Stimulated activated CD4-positive, alpha-beta T cell treated with anti-CD3 and anti-CD28 coated beads, TNF-alpha, amount 100 ng/mL, for 48 hours (primary cell): ENCODE measurements at regions not wholly inside any gene's neighbourhood (a gene's known extent, or its start where the extent isn't known, plus 50 kb on each side); places are given as distances from the start of the nearest gene placed in this dataset.

Experiments
- DNase-seq, 3 donors: peaks; one replicate each; pipeline ENCODE4 v3.0.0-alpha.2; 2020; ENCODE audit warnings: low read depth in 3 of 3

DNA sequence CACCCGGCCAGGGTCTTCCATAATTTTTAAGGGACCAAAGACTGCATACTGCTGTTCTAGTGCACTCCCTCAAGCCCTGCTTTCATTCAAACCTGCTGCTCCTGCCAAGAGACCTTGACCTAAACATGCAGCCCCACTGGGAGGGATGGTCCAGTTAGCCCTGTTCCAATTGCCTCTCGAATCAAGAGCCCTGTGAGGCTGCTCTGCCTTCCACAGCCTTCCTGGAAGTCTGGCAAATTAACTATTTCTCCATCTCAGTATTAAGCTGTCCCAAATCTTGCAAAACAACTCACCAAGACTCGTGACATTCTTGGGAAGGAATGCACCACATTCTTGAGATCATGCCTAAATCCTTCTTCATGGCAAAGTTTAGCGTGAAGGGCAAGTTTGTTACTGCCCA, 231.3 kb downstream of the C1orf94 start:
- DNase-seq, result no peak

DNA sequence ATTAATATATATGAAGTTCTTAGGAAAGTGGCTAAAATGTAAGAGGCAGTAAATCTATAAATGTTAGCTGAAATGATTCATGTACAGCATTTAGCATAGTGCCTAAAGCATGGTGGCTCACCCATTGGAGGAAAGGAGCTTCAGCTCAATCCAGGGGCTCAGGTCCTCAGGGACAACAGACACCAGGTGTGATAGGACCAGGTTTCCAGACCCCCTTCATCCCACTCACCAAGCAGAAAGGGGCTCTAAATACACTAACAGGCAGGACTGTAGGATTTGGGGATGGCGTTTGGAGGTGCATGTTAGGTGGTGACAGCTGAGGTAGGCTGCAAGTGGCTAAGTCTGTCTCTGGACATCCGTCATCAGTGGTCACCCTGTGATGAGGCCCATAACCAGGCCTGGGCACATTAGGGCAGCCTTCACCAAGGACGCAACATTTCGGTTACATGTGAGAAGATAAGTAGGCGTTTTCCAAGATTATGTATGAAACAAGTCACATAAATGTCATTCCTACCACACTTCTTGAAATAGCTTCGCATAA, 233.1 kb downstream of the C1orf94 start:
- DNase-seq, result no peak

DNA sequence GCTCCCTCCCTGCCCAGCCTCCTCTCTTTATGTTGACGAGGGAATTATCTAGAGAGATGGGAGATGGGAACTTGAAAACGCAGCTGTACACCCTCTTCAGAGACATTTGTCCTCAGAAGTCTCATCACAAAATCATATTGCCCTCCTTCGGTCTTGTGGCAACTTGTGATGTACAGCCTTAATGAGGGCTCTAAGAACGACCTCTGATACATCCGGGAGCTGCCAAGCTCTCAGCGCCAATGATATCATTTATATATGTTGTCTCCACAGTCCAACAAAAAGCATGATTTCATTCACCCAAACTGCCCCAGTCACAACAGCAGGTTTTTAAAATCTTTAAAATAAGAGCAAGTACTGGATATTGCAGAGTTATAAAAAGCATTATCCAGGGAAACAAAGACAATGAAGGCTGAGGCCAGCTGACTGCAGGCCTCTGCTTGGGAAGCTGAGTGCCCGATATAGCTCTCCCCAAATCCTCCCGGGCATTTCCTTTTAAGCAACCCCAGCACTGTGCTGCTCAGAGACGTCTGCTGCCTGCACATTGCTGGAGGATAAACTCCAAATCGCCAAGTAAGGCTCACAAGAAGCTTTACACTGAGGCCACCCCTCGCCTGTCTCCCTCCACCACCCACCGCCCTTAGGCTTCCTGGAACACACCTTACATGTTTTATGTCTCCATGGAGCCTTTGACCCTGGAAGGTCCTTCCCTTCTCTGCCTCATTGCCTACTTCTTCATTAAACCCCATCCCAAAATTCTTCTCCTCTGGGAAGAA, 236.1 kb downstream of the C1orf94 start:
- no peak for DNase-seq

DNA sequence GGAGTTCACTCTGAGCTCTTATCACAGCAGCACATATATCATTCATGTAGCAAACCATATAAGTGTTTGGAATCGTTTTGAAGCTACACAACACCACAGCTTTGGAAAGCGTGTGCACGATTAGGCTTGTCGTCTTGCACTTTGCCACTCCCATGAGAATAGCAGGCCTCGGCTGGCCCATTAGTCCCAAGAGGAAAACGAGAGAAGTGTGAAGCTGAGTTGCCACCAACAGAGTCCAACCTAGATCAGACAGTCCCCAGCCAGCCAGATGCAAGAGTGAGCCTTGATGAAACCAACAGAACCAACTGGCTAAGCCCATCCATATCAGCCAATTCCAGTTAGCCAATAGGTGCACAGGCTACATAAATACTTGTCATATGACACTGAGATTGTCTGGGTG, 238.4 kb downstream of the C1orf94 start:
- DNase-seq, result no peak

DNA sequence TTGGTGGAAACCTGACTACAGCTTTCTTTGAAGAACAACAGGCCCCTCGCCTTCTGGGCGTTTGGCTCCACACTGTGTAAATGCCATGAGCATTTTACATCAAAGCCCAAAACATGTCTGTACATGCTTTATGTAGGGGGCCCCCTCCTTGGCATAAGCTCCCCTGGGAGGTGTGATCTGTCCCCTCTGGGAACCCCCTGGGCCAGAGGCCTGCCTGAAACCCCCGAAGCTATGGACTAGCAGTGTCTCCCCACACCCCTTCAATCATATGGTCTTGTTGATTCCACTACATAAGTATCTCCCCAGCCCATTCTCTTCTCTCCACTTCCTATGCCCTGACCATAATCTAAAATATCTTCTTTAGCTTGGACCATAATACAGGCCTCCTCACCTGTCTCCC, 241.5 kb downstream of the C1orf94 start:
- DNase-seq, result no peak

DNA sequence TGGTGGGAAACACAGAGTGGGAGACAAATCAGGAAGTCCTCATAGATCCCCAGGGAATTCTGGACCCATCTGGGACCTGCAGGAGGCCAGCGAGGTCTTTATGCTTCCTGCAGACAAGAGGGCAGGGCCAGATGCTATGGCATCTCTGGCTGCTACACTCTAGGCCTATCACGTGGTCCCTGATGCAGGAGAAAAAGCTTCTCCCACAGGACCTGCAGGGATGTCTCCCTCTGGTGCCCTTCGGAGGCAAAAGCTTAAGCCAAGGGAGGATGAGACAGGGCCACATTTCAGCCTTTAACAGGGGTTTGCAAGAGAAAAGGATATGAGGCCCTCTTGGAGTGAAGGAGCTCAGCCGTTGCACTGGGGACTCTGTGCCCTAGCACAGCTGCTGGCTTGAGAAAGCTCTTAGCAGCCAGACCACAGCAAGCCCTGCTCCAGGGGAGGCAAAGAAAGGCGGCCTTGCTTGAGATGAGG, 243.0 kb downstream of the C1orf94 start:
- no peak for DNase-seq

DNA sequence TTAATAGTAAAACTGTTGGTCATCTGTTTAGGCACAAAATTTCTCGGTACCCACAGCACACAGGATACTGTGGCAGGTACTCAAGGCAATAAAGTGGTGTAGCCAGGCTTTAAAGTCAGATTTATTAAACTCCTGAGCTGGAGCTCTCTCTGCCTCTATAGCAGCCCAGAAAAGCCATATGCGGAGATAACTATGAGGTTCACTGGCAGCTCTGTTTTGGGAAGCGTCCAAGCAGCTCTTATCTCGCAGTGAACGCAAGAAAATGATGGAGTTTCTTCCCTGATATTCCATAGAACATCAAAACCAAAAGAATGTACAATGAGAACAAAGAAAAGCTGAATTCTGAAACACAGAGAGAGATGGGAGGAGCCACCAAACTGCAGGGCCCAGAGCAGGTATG, 248.3 kb downstream of the C1orf94 start:
- DNase-seq, result no peak

DNA sequence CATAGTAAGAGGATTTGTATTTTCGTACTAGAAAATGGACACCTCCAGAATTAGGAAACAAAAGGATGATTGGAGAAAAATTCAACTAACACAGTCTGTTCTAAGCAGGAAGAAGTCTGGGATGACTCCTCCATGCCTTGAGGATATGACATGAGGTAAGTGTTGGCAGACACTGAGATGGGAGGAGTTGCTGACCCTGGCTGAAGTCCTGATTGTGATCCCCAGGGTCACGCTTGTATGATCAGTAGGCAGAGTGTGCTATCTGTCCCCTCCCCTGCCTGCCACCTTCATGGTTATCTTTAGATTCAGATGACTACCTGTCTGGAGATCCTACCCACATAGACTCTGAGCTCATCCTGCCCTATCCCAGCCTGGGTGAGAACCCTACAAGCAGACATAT, 249.1 kb downstream of the C1orf94 start:
- no peak for DNase-seq

DNA sequence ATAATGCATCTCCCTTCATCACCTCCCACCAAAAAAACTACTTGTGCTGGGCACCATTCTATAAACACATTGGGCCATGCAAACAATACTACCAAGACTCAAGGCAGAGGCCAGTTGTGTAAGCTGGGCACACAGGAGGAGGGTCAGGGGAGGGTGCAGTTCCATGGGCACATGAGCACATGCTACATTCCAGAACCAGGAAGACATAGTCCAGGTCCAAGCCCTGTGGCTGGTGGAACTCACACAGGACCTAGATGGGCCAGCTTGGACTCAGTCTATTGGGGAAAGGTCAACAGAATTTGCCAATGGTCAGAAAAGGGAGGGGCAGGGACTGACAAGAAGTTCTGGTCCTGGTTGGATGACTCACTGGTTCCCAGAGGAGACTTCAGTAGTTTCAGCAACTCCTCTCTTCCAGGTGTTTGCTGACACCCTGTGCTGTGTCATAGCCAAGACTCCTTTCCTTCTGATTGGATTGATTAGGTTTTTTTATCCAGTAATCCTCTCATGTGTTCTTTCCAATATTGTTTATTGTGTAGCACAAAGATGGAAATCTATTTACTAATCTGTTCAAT, 249.7 kb downstream of the C1orf94 start:
- DNase-seq, result no peak

DNA sequence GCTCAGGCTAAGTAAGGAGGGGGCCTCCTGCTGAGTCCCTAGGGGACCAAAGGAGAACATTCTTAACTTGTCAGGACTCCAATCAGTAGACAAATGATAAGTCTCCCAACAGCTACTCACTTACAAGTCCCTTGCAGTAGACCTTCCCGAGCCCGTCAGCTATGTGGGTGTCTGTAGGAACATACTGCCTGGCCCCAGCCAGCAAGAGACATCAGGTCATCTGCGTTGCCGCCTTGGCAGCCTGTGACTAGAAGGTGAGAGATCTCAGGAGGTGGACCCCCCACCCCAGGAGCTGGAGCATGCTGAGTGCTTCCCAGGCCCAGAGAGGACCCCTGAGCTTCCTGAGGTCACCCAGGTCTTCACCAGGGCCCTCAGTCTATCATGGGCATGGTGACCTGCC, 250.5 kb downstream of the C1orf94 start:
- no peak for DNase-seq

DNA sequence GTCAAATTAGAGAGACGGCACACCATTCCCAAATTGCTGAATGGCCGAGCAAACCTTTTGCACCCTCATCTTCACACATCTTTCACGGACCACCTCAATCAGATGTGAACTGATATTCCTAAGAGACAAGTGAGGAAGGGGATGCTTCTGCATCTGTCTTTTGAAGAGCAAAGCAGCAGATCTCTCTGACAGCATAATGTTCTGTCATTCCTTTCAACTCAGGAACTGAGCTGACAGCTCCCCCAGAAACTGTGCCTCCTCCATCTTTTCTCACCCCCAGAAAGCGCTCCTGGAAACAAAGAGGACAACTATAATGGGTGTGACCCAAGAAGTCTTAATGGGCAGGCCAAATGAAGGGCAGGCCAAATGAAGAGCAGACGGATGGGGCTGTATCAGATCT, 256.4 kb downstream of the C1orf94 start:
- no peak for DNase-seq

DNA sequence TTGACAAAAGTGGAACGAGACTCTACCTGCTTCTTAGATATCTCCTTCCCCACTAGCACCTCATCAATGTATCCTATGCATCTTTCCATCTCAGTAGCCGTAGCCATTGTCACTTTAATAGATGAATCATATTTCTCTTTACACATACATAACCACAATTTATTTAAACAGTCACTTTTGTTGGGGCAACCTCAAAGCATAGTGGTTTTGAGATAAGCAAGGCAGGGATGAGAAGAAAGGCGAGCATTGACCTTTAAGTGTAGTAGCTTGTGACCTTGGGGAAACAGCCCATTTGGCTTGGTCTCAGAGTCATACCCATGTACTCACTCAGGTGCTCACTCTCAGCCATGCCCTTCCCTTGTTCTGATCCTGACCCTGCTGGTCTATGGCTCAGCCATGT, 260.1 kb downstream of the C1orf94 start:
- no peak for DNase-seq

DNA sequence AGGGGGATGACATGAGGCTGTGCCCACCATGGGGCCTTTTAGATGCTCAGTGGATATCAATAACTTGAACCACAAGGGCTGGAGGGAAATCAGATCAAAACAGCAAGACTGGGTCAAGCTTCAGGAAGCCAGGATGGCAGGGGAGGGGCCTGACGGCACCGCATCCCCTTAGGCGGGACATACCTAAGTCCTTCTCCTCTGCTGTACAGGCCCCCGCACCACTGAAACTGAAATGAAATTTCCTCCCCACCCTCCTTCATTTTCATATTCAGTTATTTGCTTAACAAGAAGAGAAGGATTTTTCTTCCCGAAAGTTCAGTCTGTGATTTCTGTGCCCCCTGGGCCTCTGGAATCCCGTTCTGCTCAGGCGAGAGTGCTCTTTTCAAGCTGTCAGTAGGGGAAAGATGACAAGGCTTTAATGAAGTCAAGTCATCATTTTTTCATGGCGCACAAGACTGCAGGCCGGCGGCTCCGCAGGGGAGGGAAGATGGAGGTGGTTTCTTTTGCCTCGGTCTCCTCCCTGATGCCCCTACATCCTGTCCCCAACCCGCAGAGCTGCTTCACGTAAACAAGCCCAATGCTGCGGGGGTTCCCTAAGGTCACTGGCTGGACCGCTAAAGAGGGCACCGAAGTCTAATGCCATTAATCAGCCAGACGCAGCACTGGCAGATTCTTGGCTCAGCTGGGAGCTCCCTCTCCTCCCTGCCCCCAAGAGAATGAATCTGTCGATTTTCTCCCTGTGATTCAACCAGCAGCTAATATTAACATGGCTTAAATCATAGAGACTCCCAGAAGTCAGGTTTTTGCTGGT, 264.8 kb downstream of the C1orf94 start:
- DNase-seq, result no peak

DNA sequence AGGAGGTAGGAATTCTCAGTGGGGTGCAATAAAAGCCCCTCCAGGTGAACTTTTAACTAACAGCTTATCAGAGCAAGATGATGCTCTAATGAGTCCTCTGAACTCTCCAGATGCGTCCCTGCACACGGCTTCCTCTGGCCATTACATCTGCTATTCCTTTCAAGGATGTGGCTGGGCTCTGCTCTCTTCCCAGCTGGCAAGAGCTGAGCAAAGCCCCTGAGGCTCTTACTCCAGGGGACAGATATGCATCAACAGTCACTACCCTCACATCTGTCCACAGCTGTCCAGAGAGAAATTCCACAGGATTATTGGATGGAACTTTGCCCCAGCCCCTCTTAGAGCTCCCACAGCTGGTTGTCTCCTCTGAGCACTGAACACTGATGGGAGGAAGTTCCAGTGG, 267.8 kb downstream of the C1orf94 start:
- no peak for DNase-seq

DNA sequence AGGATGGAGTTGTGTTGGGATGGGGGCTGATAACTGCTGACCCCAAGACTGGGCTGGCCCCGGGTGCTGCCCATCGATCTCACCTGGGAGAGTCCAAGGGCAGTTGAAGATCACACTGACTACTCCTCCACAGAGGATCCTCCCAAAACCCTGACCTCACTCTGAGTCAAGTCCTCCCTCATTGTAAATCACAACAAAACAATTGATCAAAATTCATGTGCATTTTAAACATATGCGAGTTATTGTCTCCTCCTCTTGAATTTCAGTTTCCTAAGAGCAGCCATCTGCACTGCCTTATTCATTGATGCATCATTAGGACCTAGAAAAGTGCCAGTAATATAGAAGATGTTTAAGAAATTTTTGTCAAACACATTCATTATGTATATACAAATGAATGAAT, 273.6 kb downstream of the C1orf94 start:
- DNase-seq, result no peak

DNA sequence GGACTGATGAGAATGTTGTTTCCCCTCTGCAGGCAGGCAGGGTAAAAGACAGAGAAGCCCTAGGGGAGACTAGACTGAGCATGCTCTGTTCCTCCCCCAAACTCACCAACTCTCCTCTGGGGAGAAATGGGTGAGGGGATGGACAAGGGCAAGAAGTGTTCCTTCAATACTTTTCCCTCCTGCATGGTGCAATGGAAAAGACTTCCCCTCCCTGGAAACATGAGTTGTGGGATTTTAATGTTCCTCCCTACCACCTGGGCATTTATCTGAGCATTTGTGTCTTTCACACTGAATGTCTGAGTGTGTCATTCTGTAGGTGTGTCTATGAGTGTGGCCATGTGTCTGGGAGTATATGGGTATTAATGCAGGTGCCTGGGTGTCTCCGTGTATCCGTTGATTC, 275.7 kb downstream of the C1orf94 start:
- DNase-seq, result no peak

DNA sequence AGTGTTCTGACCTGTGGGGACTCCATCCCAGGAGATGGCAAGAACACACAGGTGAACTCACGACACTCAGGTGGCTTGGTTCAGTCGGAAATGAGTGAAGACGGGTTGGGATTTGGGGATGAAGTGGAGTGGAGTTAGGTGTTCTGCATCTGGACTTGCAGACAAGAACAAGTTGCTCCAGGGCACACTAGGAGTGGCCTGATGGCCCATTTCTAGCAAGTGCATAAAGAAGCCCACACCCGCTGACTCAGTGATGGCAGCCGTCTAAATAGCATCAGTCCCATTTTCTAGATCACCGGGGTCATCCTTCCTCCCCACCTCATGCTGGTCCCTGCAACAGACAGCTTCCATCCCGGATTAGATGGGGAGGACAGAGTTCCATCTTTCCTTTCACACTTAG, 278.4 kb downstream of the C1orf94 start:
- DNase-seq, result no peak

DNA sequence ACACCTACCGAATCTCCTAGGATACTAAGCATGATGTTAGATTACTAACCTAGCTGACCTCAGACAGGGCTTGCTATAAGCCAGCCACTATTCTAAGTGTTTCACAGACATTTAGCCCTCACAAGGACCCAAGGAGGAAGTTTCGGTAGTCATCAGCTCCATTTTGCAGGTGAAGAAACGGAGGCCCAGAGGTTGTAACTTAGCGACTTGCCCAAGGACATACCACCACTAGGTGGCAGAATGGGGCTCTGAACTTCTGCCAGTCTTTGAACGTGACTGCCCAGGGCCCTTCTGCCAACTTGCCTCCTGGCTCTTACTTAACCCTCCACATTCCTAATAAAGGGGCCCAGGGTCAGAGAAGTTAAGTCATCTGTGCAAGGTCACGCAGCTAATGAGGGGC, 283.5 kb downstream of the C1orf94 start:
- DNase-seq, result peak; percentile 26 to 45 (median 28)

DNA sequence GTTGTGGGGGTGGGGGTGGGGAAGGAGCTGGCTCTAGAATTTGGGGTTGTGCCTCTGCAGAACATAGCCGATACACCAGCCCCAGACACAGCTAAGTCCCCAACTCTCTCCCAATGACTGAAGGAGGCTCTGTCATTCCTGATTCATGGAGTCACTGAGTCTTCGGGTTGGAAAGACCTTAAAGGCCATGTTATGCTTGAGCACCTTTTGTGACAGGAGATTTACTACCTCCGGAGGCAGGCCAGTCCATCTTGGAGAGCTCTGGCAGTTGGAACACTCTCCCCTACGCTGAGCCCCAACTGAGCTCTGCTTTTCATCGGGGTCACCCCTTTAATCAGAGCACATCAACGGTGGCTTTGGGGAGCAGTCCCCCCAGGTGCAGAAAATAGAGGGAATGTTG, 284.4 kb upstream of the GJB5 start:
- DNase-seq, result no peak

DNA sequence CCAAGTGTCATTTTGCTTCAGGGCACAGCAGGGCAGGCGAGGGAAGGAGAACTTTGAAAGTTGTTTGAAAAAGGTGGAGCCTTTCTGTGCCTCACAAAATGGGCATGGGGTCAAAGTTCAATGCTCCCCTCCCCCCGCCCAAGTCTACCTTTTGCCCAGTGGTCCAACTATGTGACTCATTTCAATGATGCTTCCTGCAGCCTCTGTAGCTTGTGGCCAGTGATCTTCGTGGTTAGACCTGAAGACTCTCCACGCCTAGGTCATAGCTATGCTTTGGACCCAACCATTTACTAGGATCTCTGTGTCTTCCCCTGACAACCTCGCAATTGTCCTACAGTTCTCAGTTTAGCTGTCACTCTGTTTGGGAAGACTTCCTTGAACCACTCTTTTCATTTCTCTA, 280.3 kb upstream of the GJB5 start:
- DNase-seq, result no peak

DNA sequence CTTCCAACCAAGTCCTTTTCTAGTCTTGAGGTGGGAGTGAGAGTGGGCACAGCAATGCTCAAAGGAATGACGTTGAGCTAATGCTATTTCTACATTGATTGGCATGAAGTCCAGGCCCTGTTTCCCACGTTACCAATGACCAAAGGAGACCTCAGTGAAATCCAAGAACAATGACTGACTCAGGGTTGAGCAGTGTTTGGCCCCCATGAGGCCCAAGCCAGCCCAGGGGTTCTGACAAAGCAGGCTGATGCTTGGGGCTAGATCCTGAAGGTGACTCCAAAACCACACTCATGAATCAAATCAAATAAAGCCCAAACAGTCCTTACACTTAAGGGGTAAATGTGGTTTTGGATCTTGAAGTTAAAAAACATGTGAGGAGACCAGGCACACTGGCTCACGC, 278.5 kb upstream of the GJB5 start:
- no peak for DNase-seq

DNA sequence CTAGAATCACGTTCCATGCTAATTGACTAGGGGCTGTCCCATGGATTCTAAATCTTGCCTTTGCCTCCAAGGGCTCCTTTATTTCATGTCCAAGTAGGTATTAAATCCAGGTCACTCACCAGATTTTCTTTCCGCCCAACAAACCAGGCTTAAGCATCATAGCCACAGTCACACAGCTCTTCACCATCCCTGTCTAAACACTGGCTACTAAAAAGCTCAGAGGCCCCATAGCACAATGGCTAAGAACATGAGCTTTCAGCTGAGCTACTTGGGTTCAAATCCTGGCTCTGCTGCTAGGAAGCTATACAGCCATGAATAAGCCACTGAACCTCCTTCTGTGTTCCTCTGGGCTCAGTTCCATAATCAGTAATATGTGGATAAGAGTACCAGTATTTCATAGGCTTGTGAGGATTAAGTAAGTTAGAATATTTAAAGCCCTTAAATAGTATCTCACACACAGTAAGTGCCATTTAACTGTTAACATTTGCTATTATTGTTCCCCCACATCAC, 277.2 kb upstream of the GJB5 start:
- DNase-seq, result no peak
